H9 (cell line): ENCODE measurements at regions not wholly inside any gene's neighbourhood (a gene's known extent, or its start where the extent isn't known, plus 50 kb on each side); places are given as distances from the start of the nearest gene placed in this dataset.
A peak's percentile ranks its signal among the peaks of the same experiment; 100 is the strongest.

Experiments used
- DNase-seq: peaks from one replicate; pipeline ENCODE4 v3.0.0-alpha.2; 2017
- H2AFZ ChIP-seq: one replicate; pipeline ENCODE4 v1.6.1; 2013; ENCODE audit warnings: mild to moderate bottlenecking, low read length, control low read depth, moderate library complexity
- H2AK5ac ChIP-seq: 2 replicates; pipeline ENCODE4 v1.6.1; 2013; ENCODE audit warnings: low read length, control low read depth, mixed read lengths; ENCODE audit not compliant: insufficient read length
- H2BK120ac ChIP-seq: one replicate; pipeline ENCODE4 v1.6.1; 2013; ENCODE audit warnings: low read depth, mild to moderate bottlenecking, low read length, control low read depth, inconsistent platforms; ENCODE audit not compliant: poor library complexity, severe bottlenecking
- H2BK12ac ChIP-seq: 2 replicates; pipeline ENCODE4 v1.6.1; 2013; ENCODE audit warnings: low read length, control low read depth, mixed read lengths, low read depth; ENCODE audit not compliant: insufficient read length
- H2BK15ac ChIP-seq: 2 replicates; pipeline ENCODE4 v1.6.1; 2013; ENCODE audit warnings: low read depth, low read length, control low read depth
- H2BK20ac ChIP-seq: one replicate; pipeline ENCODE4 v1.6.1; 2013; ENCODE audit warnings: low read depth, mild to moderate bottlenecking, low read length, control low read depth, inconsistent platforms; ENCODE audit not compliant: poor library complexity, severe bottlenecking
- H2BK5ac ChIP-seq: 2 replicates; pipeline ENCODE4 v1.6.1; 2013; ENCODE audit warnings: low read length, control low read depth, mixed read lengths; ENCODE audit not compliant: insufficient read length
- H3K14ac ChIP-seq: 2 replicates; pipeline ENCODE4 v1.6.1; 2013; ENCODE audit warnings: low read length, control low read depth; ENCODE audit not compliant: insufficient read depth
- H3K18ac ChIP-seq: 2 replicates; pipeline ENCODE4 v1.6.1; 2013; ENCODE audit warnings: low read depth, mild to moderate bottlenecking, mixed read lengths, low read length, control low read depth; ENCODE audit not compliant: insufficient read length
- H3K23ac ChIP-seq: 2 replicates; pipeline ENCODE4 v1.6.1; 2013; ENCODE audit warnings: low read length, control low read depth, mixed read lengths, low read depth; ENCODE audit not compliant: insufficient read length
- H3K23me2 ChIP-seq: 2 replicates; pipeline ENCODE4 v1.6.1; 2013; ENCODE audit warnings: low read depth, mild to moderate bottlenecking, mixed read lengths, low read length, control low read depth; ENCODE audit not compliant: insufficient read length, poor library complexity, severe bottlenecking
- H3K27ac ChIP-seq: 2 replicates; pipeline ENCODE4 v1.5.1; 2013; ENCODE audit warnings: low read length, control low read depth, mixed read lengths, low read depth; ENCODE audit not compliant: insufficient read length
- H3K27me3 ChIP-seq: 2 replicates; pipeline ENCODE4 v1.6.1; 2013; ENCODE audit warnings: low read length, control low read depth, inconsistent platforms; ENCODE audit not compliant: insufficient read depth
- H3K4ac ChIP-seq: 2 replicates; pipeline ENCODE4 v1.6.1; 2013; ENCODE audit warnings: low read depth, mild to moderate bottlenecking, control low read depth, inconsistent platforms, low read length, moderate library complexity
- H3K4me1 ChIP-seq: 2 replicates; pipeline ENCODE4 v1.6.1; 2013; ENCODE audit warnings: low read length, control low read depth, inconsistent platforms; ENCODE audit not compliant: insufficient read depth
- H3K4me2 ChIP-seq: 2 replicates; pipeline ENCODE4 v1.6.1; 2013; ENCODE audit warnings: low read length, control low read depth, mixed read lengths; ENCODE audit not compliant: insufficient read length, insufficient read depth
- H3K56ac ChIP-seq: 2 replicates; pipeline ENCODE4 v1.6.1; 2013; ENCODE audit warnings: low read depth, mild to moderate bottlenecking, mixed read lengths, low read length, control low read depth; ENCODE audit not compliant: insufficient read length
- H3K79me1 ChIP-seq: 2 replicates; pipeline ENCODE4 v1.6.1; 2013; ENCODE audit warnings: low read depth, mild to moderate bottlenecking, moderate library complexity, low read length, control low read depth, inconsistent platforms; ENCODE audit not compliant: insufficient read depth, poor library complexity, severe bottlenecking
- H3K79me2 ChIP-seq: 2 replicates; pipeline ENCODE4 v1.6.1; 2013; ENCODE audit warnings: low read length, control low read depth, inconsistent platforms; ENCODE audit not compliant: insufficient read depth
- H3K9ac ChIP-seq: 2 replicates; pipeline ENCODE4 v1.6.1; 2013; ENCODE audit warnings: low read length, control low read depth, mixed read lengths; ENCODE audit not compliant: insufficient read length; ENCODE audit errors: extremely low read depth
- H3K9me3 ChIP-seq: one replicate; pipeline ENCODE4 v1.6.1; 2013; ENCODE audit warnings: low read depth, low read length, inconsistent platforms; ENCODE audit not compliant: control insufficient read depth
- H3T11ph ChIP-seq: one replicate; pipeline ENCODE4 v1.6.1; 2013; ENCODE audit warnings: mild to moderate bottlenecking, low read length, control low read depth, inconsistent platforms
- H4K20me1 ChIP-seq: one replicate; pipeline ENCODE4 v1.6.1; 2013; ENCODE audit not compliant: control insufficient read depth, insufficient read length, insufficient read depth
- H4K5ac ChIP-seq: 2 replicates; pipeline ENCODE4 v1.6.1; 2013; ENCODE audit warnings: low read depth, mild to moderate bottlenecking, mixed read lengths, low read length, control low read depth; ENCODE audit not compliant: insufficient read length
- H4K8ac ChIP-seq: replicated peaks from 2 replicates; pipeline ENCODE4 v1.6.1; 2013; ENCODE audit warnings: low read length, control low read depth, mixed read lengths, low read depth; ENCODE audit not compliant: insufficient read length
- H4K91ac ChIP-seq: 2 replicates; pipeline ENCODE4 v1.6.1; 2013; ENCODE audit warnings: low read depth, mild to moderate bottlenecking, moderate library complexity, mixed read lengths, low read length, control low read depth; ENCODE audit not compliant: insufficient read length
- H3K27ac Mint-ChIP-seq, 3 experiments: 2 replicates in 2 of 3; 3 replicates in 1 of 3; pipeline ENCODE4 v1.8.0; 2020 to 2021; ENCODE audit warnings: mixed read lengths in 3 of 3, mild to moderate bottlenecking in 1 of 3, moderate library complexity in 1 of 3
- H3K27me3 Mint-ChIP-seq: 2 replicates; pipeline ENCODE4 v1.8.0; 2021; ENCODE audit warnings: low read depth, mild to moderate bottlenecking, moderate library complexity, mixed read lengths
- H3K36me3 Mint-ChIP-seq, 3 experiments: 2 replicates in 2 of 3; 3 replicates in 1 of 3; pipeline ENCODE4 v1.8.0; 2020 to 2021; ENCODE audit warnings: low read depth in 3 of 3, mixed read lengths in 3 of 3; ENCODE audit not compliant: insufficient read depth in 1 of 3
- H3K4me1 Mint-ChIP-seq, 2 experiments: 2 replicates each; pipeline ENCODE4 v1.8.0; 2020; ENCODE audit warnings: mixed read lengths in 2 of 2
- H3K4me3 Mint-ChIP-seq, 2 experiments: 2 replicates in 1 of 2; 3 replicates in 1 of 2; pipeline ENCODE4 v1.8.0; 2020 to 2021; ENCODE audit warnings: mild to moderate bottlenecking in 2 of 2, mixed read lengths in 2 of 2, moderate library complexity in 1 of 2
- H3K9me3 Mint-ChIP-seq, 2 experiments: 2 replicates in 1 of 2; 3 replicates in 1 of 2; pipeline ENCODE4 v1.8.0; 2020; ENCODE audit warnings: mild to moderate bottlenecking in 2 of 2, mixed read lengths in 2 of 2, moderate library complexity in 1 of 2
- WGBS: extraction: QIAGEN DNeasy Blood & Tissue Kit; methylation state at CpG from one replicate; pipeline ENCODE4 v1.1.7; 2013; ENCODE audit warnings: missing lambda C conversion rate, low lambda C conversion rate, mixed read lengths; ENCODE audit not compliant: insufficient read length; ENCODE audit errors: extremely low coverage; 5-methylcytosine and 5-hydroxymethylcytosine counted together
- TF ChIP-seq, protein P1 (sequence below): fragments of 200-600 bp; sonication (generic); conservative IDR thresholded peaks from 3 replicates; pipeline ENCODE4 v1.8.0; 2021; ENCODE audit warnings: antibody characterized with exemption, mild to moderate bottlenecking

DNA sequence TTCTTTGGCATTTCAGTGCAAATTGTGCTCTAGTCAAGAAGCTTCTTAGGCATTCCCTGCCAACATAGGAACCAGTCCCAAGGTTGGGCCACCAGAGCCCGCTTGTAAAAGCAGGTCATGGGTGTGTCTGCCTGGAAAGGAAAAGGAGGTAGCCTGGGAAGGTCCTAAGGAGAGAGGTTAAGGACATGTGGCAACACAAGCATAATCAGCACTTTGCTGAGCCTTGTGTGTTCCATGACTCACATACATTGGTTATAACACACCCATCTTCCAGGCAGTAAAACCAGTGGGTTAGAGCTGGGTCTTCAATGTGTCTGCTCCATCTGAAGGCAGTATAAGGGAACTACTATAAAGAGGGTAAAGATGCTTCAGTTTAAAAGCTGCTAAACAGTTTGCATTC is 165.0 kb downstream of the FHIP1A start:
- Histone ChIP-seq H3K9me3 (no peaks in the 10 kb centered on the region), H4K5ac (no peak overlapping the region), H2AFZ (no peak overlapping the region), H3K23ac (no peak overlapping the region), H3K79me2 (no peaks in the 10 kb centered on the region), H3K4me1 (no peaks in the 10 kb centered on the region), H2BK12ac (no peak overlapping the region), H2AK5ac (no peak overlapping the region), H2BK15ac (no peak overlapping the region), H2BK5ac (no peak overlapping the region), H4K20me1 (no peaks in the 10 kb centered on the region), H3K14ac (no peak overlapping the region), H3K27me3 (no peaks in the 10 kb centered on the region), H2BK120ac (no peak overlapping the region), H3K79me1 (no peaks in the 10 kb centered on the region), H2BK20ac (no peak overlapping the region), H3K4ac (no peak overlapping the region), H3K23me2 (no peaks in the 10 kb centered on the region), H3K56ac (no peak overlapping the region), H4K8ac (no peak overlapping the region), H3K4me2 (no peak overlapping the region), H3K9ac (no peak overlapping the region), H3K27ac (no peak overlapping the region), H3T11ph (no peak overlapping the region), H4K91ac (no peak overlapping the region), H3K18ac (no peak overlapping the region)
- WGBS, result no CpG with 5 or more reads among the region's 1 CpG
- no peaks in the 10 kb centered on the region for H3K27me3 Mint-ChIP-seq
- H3K36me3 Mint-ChIP-seq, result peaks cover 6 to 10% (median 8%) of the 10 kb centered on the region in 3 experiments; a peak in 6 of 7 replicates
- no peak overlapping the region for H3K4me3 Mint-ChIP-seq
- TF ChIP-seq, protein P1, sequence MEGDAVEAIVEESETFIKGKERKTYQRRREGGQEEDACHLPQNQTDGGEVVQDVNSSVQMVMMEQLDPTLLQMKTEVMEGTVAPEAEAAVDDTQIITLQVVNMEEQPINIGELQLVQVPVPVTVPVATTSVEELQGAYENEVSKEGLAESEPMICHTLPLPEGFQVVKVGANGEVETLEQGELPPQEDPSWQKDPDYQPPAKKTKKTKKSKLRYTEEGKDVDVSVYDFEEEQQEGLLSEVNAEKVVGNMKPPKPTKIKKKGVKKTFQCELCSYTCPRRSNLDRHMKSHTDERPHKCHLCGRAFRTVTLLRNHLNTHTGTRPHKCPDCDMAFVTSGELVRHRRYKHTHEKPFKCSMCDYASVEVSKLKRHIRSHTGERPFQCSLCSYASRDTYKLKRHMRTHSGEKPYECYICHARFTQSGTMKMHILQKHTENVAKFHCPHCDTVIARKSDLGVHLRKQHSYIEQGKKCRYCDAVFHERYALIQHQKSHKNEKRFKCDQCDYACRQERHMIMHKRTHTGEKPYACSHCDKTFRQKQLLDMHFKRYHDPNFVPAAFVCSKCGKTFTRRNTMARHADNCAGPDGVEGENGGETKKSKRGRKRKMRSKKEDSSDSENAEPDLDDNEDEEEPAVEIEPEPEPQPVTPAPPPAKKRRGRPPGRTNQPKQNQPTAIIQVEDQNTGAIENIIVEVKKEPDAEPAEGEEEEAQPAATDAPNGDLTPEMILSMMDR, result no peak
- peaks cover 0 to 2% of the 10 kb centered on the region in 2 experiments; a peak in 2 of 4 replicates for H3K4me1 Mint-ChIP-seq
- no peaks in the 10 kb centered on the region for H3K9me3 Mint-ChIP-seq
- H3K27ac Mint-ChIP-seq, result peak overlapping the region in 1 of 3 experiments; percentile 5; a peak in 1 of 7 replicates
- DNase-seq, result no peak
